Dermis blood vessel endothelial cell (primary cell): ENCODE measurements at regions not wholly inside any gene's neighbourhood (a gene's known extent, or its start where the extent isn't known, plus 50 kb on each side); places are given as distances from the start of the nearest gene placed in this dataset.
"Not testable (repeated sequence)": the region's sequence is repeated elsewhere in the genome, so short reads cannot be mapped to it uniquely, and the experiment has no call there.

Experiments used
- DNase-seq: peaks from one replicate; pipeline ENCODE4 v3.0.0; 2010

- no peak for DNase-seq
Observed at GRCh38 chr15:96166223-96167200, 164.0 kb upstream of the NR2F2 start.

DNA sequence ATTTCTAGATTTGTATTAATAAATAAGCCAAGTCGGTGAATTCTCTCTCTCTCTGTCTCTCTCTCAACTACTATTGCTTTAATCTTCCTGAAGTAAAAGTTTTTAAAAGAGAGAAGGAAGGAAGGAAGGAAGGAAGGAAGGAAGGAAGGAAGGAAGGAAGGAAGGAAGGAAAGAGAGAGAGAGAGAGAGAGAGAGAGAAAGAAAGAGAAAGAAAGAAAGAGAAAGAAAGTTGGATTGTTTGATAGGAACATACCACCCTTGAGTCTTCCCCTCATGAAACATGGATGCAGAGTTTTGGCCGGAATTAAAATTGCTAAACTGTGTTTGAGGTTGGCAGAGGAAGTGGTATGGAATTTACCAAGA, 159.9 kb upstream of the NR2F2 start:
- DNase-seq = not testable (repeated sequence)

GRCh38 chr15:96170979-96171739, 159.3 kb upstream of the NR2F2 start:
- DNase-seq = no peak

- DNase-seq = no peak
Observed at GRCh38 chr15:96171853-96172296, 158.6 kb upstream of the NR2F2 start.

DNA sequence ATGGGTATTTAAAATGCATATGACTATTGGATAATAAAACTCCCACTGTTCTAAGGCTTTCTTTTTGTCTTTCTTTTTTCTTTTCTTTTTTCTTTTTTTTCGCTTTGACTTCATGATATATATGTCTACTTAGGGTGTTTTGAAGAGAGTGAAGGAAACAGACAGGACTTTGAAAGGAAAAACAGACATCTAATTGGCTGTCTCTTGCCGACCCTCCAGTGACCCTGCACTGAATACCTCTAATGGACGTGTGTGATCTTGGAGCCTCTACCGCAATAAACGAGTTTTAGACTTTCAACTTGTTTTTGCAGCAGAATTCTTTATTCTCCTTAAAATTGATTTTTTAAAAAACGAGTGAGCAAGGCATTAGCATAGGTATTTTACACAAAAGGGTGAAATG, 158.1 kb upstream of the NR2F2 start:
- DNase-seq = no peak

GRCh38 chr15:96176831-96177230, 153.7 kb upstream of the NR2F2 start:
- DNase-seq = no peak

DNA sequence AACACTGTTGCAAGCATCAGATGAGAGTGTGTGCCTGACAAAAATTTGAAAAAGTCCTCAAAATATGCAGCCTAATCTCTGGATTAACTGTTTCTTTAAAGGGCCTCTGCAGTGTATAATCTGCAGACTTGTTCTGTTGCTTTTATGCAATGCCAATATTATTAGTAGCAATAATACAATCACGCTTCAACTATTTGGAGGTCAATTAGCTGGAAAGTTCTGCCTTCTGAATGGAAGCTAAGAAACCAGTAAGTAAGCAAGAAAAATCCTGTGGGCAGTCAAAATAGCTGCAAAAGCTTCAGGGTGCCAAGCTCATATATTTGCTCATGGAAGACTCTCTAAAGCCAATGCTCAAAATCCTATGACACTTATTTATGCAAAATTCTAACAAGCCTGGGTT, 153.2 kb upstream of the NR2F2 start:
- DNase-seq = no peak

DNA sequence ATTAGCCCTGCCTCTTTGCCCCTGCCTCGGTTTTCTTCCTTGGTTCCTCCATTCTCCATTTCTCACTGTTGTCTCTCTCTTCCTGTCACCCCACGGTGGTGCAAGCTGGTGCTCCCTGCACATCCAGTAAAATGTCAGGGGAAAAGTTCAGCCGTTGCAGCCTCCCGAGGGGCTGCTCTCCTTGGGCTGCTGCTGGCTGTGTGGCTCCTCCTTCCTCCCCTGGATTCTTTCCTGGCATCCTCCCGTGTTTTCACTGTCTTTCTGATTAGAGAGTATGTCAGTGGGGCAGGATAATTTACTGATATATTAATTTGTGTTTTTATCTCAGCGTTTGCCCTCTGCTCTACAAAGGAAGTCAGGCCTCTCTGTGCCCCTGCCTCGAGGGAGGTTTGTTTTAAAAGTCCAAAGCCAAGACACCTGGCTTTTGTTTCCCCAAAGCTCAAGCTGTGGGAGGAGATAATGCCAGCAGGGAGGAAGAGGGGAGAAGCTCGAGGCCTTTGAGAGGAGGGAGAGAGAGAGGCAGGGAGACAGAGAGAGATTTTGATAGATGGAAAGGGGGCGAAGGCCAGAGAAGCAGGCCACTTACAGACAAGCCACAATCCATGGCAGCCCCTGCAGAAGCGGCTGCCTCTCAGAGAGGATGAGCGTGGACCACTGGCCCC, 150.3 kb upstream of the NR2F2 start:
- DNase-seq = no peak

DNA sequence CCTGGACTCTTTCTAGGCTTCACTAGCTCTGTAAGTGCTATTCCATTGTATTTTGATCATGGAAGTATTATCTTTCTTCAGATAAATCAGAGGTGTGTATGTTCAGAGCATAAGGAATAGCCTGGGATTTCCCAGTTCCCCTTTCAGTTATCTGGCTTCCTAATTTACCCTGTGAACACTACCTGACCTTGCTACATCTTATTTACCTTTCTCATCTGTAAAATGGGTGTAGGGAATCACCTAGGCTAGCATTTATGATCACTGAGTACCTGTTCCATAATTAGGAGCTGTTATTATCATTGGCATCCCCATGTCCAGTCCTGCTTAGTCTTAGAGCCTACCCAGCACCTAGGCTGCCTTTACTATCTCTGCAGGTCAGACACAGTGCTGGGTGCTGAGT, 149.3 kb upstream of the NR2F2 start:
- no peak for DNase-seq

- no peak for DNase-seq
Observed at GRCh38 chr15:96181873-96182301, 148.6 kb upstream of the NR2F2 start.

- DNase-seq = no peak
Observed at GRCh38 chr15:96182736-96183513, 147.6 kb upstream of the NR2F2 start.

DNA sequence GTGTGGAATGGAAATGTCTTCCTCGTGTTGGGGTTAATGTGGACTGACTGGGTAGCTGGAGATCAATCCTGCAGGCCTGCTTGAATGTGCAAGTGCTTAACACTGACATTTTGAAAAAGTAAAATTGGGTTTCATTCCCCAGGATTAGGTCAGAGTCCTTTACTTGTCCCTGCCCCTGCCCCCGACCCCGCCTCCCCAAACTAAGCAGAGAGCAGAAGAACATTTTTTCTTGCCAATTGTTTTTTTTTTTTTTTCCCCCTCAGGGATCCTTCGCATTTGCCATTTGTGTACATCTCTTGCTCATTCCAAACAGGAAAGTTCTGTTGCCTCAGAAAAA, 147.0 kb upstream of the NR2F2 start:
- DNase-seq = no peak

GRCh38 chr15:96183867-96184266, 146.6 kb upstream of the NR2F2 start:
- DNase-seq = no peak

- DNase-seq = no peak
Observed at GRCh38 chr15:96184297-96184696, 146.2 kb upstream of the NR2F2 start.

DNA sequence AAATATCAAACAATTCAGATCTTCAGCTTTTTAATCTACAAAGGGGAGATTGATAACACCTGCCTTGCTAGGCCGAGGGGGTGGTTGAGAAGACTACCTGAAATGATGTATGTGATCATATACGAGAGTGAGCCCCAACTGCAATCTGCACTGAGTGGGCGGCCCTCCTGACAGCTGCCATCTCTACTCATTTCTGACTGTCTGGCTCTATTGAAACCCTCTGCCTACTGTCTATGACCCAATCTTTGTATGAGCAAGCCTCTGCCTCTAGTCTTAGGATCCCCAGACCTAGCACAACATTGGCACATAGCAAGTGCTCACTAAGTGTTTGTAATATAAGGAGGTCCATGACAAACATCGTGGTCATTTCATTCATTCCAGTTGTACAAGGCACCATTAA, 144.4 kb upstream of the NR2F2 start:
- DNase-seq = no peak

DNA sequence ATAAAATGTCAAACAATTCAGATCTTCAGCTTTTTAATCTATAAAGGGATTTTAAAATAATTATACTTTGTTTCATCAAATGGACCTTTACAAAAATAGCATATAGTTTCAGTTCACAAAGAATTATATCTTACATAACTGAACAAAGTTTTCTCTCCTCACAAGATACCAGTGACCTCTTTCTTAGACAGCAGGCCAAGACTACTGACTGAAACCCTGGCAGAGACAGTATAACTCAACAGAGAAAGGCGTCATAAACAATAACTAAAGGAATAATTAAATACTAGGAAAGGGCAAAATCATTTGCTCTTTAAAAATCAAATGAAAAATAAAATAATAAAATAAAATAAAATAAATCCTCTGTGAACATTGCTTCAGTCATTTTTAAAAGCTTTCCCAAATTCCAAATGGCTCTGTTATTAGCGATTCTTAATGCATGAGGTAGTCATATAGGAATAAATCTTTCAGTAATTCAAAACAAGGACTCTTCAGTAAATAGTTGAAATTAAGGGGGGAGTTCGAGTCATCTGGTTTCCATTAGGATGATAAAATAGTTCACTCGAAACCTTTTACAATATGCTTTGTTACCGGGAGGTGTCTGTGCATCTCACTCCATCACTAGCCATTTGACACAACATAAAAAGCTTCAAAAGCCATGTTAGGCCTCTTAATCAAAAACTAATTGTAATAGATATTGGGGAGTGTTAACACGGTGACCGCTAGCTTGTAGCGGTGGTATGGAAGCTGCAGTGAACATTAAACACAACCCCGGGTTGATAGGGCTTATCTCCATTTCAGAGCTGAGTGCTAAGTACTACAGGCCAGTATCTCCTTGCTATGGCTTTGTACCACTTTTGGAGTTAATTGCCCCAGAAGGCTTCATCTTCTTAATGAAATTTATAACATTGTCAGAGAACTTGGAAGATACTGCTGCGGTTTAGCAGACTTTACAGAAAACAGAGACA, 142.9 kb upstream of the NR2F2 start:
- DNase-seq = no peak

GRCh38 chr15:96197721-96198120, 132.8 kb upstream of the NR2F2 start:
- no peak for DNase-seq

DNA sequence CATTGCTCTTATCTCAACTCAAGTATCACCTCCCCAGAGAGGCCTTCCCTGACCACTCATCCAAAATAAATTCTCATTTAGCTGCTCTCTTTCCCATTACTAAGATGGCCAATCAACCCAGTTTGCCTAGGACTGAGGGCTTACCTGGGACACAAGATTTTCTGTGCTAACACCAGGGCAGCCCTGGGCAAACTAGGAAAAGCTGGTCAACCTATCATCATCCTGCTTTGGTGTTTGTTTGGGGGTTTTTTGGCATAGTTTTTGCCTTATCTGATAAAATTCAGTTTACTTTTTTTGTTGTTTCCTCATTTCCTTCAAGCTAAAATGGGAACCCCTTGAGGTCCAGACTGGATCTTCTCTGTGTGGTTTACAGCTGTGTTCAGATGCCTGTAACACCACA, 131.4 kb upstream of the NR2F2 start:
- no peak for DNase-seq

GRCh38 chr15:96200357-96200967, 130.0 kb upstream of the NR2F2 start:
- DNase-seq = no peak

DNA sequence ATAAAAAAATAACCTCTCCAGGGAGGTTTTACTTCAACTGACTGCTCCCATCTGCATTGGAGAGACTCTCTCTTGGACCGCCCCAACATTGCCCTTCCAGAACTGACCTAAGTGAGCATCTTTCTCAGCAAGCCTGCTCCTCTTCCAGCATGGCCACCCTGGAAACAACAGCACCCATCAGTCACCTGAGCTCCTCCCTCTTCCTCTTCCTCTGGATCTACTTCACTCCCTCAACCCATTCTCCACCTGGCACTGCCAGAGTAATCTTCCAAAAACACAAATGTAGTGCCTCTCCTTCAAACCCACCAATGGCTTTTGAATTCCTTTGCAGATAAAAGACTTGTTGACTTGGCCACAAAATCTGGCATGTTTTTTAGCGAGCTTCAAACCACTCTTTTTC, 128.8 kb upstream of the NR2F2 start:
- DNase-seq = no peak

DNA sequence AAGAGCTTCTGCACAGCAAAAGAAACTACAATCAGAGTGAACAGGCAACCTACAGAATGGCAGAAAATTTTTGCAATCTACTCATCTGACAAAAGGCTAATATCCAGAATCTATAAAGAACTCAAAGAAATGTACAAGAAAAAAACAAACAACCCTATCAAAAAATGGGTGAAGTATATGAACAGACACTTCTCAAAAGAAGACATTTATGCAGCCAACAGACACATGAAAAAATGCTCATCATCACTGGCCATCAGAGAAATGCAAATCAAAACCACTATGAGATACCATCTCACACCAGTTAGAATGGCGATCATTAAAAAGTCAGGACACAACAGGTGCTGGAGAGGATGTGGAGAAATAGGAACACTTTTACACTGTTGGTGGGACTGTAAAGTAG, 124.9 kb upstream of the NR2F2 start:
- DNase-seq = not testable (repeated sequence)
